GM18517 (cell line): ENCODE measurements at regions not wholly inside any gene's neighbourhood (a gene's known extent, or its start where the extent isn't known, plus 50 kb on each side); places are given as distances from the start of the nearest gene placed in this dataset.
"Not testable (repeated sequence)": the region's sequence is repeated elsewhere in the genome, so short reads cannot be mapped to it uniquely, and the experiment has no call there.

Experiments
- ATAC-seq: cut with Tn5 transposase; IDR thresholded peaks from one replicate; pipeline ENCODE4 v1.9.1; 2021; ENCODE audit warnings: mild to moderate bottlenecking, moderate library complexity; ENCODE audit not compliant: unreplicated experiment

GRCh38 chr2:65974067-65974723 is 460.7 kb upstream of the MEIS1 start:
- peak; percentile 59 for ATAC-seq

GRCh38 chr2:65969161-65969560 is 465.8 kb upstream of the MEIS1 start:
- no peak for ATAC-seq

DNA sequence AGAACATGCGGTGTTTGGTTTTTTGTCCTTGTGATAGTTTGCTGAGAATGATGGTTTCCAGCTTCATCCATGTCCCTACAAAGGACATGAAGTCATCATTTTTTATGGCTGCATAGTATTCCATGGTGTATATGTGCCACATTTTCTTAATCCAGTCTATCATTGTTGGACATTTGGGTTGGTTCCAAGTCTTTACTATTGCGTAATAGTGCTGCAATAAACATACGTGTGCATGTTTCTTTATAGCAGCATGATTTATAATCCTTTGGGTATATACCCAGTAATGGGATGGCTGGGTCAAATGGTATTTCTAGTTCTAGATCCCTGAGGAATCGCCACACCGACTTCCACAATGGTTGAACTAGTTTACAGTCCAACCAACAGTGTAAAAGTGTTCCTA is 471.6 kb upstream of the MEIS1 start:
- ATAC-seq: not testable (repeated sequence)

DNA sequence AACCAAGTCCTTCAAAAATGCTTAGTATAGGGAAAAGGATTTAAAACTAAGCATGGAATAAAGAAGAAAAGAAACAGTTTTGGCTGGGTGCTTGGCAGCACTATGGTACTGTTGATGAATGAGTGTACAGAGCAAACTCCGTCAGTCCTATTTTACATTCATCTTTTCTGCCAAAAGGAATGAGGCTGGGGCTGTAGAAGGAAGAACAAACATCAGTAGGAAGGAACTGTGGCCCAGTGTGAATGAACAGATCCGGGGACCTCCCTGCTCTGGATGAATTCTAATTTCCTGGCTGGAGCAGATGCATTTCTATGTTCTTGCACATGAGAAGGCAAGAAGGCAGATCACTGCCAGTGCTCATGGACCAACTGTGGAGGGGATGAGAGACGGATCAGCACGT is 474.0 kb upstream of the MEIS1 start:
- ATAC-seq: no peak

- ATAC-seq: no peak
These were observed 477.0 kb upstream of the MEIS1 start for GRCh38 chr2:65957886-65958285.

- ATAC-seq: no peak
These were observed 477.5 kb upstream of the MEIS1 start for GRCh38 chr2:65957454-65957853.

DNA sequence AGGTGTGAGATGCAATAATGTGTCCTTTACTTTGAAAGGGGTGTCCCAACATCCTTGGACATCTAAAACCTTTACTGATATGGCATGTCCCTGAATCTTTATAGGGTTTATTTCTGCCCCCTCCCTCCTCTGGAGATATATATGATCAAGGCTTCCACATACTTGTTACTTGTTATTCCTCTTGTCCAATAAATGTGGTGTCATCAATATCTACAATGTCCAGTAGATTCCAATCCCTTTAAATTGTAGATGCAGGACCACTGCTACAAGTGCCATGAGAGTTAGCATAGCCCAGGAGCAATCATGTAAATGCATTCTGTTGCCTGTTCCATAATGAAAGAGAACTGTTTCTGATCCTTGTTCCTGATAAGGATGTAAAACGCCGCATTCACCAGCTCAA is 479.7 kb upstream of the MEIS1 start:
- ATAC-seq: no peak

DNA sequence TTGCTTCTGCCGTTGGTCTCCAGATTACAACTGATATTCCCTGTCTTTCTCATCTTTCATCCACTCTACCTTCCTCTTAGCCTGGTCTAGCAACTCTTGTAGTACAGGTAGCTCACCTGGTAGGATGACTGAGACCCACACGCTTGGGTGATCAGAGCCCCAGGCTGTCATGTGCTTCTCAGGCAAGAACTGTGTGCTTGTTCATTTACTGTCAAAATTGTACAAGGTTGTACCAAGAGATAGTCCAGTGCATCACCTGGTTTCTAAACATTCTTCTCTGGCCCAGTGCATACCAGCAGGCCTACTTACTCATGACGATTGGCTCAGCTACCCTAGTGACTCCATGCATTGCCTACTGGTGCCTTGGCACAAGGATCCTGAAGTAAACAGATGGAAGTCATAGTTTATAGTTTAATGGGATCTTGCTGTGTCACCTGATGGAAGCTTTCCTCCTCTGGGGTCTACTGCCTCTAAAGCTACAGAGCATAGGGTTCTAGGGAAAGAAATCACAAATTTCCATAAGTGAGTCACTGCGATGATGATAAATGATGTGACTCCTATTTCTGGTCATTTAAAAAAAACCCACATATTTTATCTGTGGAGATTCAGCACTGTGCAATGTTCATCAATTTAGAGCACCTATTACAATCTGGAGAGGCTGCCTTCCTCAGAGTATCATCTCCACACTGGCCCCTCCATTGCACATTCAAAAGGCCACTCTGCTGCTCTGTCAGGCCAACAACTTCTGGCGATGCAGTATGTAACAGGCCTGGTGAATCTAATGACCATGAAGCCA is 481.8 kb upstream of the MEIS1 start:
- ATAC-seq: no peak

DNA sequence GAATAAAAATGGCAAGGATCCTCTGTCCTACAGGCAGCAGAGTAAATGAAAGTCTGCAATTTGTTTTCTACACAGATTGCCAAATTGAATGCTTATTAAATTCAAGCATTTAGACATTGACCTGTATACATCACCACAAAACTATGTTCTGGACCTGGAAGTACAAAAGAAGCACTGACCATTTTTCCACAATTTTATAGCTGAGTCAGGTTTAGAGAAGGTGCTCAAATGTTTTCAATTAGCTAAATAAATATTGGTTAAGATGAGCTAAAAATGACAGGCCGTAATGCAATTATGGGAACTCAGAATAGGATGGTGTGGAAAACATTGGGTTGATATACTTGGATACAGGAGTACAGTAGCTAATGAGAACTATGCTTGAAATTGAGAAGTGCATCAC is 490.7 kb upstream of the MEIS1 start:
- ATAC-seq: no peak

GRCh38 chr2:65943099-65943786 is 491.7 kb upstream of the MEIS1 start:
- no peak for ATAC-seq

DNA sequence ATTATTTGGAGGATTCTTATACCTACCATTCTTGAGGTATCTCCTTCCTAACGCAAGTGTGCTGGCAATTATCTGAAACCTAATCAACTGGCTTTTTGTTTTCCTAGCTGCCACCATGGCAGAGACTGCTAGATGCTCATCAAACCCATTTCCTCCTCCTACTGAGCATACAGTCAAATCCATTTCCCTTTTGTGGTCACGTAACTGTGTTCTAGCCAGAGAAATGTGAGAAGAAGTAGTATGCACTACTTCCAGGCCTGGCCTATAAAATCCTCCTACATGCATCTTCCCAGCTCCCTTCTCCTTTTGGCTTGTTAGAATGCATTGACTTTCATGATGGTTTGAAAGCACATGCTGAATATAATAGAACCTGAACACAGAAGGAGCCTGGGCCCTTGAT is 494.1 kb upstream of the MEIS1 start:
- no peak for ATAC-seq

DNA sequence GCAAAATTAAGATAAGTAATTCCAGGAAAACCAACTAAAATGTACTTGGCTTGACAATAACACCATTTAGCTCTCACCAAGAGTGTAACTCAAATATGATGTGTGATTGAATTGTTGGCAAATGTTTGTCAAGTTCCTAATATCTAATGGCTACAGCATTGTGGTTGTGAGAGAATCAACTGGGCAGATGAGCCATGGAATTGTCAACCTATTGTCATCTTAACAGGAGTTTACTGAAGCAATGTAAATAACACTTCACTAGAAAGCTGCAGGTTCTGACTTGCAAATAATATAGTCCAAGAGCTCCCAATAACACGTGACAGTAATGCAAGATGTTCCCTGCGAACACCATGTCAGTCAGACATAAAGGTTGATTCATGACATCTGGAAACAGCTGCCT is 495.2 kb upstream of the MEIS1 start:
- ATAC-seq: no peak

- no peak for ATAC-seq
These were observed 497.4 kb upstream of the MEIS1 start for GRCh38 chr2:65937379-65938160.

DNA sequence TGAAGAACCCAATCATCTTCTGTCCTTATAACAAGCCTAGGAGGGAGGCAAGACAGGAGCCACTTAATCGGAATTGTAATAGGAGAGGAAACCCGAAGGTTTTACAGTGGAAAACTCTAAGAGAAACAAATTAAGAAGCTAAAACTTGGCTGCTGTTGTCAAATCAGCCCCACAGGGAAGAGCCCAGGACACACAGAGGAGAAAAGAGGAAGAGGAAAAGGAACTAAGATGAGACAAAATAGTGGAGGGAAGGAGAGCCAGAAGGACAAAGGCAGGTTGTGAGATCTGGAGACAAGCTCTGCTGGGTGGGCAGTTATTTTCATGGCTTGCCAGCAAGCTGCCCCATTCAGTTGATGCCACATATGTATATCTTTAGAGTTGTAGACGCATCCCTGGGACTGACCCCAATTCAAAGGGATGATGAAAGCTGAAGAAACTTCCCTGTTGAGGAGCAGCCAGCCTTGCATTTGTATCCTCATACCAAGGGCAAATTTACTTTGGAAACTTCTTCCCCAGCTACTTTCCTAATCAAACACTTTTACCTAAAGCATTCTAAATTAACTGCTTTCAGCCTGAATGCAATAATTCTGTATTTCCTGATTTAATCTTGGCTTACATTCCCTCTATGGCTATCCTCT is 499.8 kb upstream of the MEIS1 start:
- ATAC-seq: no peak

DNA sequence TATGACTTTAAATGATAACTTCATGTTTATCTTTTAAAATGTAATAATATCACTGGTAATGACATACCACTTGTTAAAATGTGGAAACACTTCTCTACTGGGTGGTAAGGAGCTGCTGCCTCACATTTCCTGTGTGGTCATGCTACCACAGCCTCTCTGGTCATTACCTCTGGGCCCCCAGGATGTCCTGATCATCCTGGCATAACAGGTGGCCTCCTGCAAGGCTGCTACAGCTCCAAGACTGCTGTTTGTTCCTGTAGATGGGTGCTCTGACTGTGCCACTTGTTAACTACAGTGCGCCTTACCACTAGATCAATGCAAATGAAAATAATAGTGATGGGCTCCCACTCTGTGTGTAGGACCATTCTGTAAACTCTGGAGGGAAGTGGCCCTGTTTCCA is 500.2 kb upstream of the SPRED2 start:
- no peak for ATAC-seq

GRCh38 chr2:65931056-65931455 is 498.7 kb upstream of the SPRED2 start:
- no peak for ATAC-seq

GRCh38 chr2:65930259-65930658 is 497.9 kb upstream of the SPRED2 start:
- ATAC-seq: no peak

DNA sequence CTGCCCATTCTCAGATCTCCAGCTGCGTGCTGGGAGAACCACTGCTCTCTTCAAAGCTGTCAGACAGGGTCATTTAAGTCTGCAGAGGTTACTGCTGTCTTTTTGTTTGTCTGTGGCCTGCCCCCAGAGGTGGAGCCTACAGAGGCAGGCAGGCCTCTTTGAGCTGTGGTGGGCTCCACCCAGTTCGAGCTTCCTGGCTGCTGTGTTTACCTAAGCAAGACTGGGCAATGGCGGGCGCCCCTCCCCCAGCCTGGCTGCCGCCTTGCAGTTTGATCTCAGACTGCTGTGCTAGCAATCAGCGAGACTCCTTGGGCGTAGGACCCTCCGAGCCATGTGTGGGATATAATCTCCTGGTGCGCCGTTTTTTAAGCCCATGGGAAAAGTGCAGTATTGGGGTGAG is 497.3 kb upstream of the SPRED2 start:
- not testable (repeated sequence) for ATAC-seq

DNA sequence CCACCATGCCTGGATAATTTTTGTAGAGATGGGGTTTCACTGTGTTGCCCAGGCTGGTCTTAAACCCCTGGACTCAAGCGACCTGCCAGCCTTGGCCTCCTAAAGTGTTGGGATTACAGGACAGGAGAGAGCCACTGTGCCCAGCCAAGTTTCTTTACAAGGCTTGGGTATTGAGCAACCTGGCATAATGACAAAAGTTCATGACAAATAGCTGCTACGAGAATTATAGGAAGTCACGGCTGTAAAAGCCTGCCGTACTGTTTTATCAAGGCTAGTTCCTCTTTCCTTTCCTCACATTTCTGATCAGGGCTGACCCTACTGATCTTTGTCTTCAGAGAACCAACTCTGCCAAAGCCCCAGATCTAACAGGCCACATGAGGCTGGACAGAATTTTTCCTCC is 490.4 kb upstream of the SPRED2 start:
- no peak for ATAC-seq

- ATAC-seq: peak; percentile 82
These were observed 489.6 kb upstream of the SPRED2 start for GRCh38 chr2:65922030-65922429.

DNA sequence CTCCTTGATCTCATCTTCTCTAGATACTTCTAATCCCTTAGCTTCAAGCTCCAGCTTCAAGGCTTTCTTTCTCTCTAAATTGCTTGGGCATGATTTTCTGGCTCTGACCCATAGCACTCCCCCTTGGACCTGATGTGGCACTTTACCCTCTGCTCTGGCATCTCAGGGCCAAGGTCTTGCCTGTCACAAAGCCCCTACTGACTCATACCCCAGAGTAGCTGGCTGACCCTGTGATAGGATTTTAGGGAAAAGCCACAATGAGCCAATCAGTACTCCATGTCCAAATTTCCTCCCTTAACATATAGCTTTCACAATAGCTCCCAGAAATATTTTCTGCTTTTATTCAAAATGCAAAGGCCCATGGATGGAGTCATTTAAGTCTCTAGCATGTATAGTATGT is 488.7 kb upstream of the SPRED2 start:
- no peak for ATAC-seq
